ENCODE measurements at regions not wholly inside any gene's neighbourhood (a gene's known extent, or its start where the extent isn't known, plus 50 kb on each side); places are given as distances from the start of the nearest gene placed in this dataset.

DNA sequence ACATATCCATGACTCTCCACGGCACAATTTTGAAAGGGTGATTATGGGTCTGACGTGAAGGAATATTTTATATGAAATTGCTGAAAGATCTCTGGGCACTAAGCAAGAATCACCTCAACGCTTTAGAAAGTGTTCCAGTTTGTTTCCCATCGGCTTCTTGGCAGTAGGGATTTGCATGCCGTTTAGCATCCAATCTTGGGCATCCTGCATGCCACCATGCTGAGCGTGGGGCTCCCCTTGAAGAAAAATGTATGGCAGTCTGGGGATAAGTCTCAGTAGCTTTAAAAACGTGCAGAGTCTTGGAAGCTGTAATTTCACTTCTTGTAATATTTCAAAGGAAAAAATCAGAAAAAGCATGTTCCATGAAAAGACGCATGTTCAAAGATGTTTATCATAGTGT is 151.7 kb downstream of the DMRT2 start:
- no peak for DNase-seq (ENCODE audit: low read depth in 2 of 2)

DNA sequence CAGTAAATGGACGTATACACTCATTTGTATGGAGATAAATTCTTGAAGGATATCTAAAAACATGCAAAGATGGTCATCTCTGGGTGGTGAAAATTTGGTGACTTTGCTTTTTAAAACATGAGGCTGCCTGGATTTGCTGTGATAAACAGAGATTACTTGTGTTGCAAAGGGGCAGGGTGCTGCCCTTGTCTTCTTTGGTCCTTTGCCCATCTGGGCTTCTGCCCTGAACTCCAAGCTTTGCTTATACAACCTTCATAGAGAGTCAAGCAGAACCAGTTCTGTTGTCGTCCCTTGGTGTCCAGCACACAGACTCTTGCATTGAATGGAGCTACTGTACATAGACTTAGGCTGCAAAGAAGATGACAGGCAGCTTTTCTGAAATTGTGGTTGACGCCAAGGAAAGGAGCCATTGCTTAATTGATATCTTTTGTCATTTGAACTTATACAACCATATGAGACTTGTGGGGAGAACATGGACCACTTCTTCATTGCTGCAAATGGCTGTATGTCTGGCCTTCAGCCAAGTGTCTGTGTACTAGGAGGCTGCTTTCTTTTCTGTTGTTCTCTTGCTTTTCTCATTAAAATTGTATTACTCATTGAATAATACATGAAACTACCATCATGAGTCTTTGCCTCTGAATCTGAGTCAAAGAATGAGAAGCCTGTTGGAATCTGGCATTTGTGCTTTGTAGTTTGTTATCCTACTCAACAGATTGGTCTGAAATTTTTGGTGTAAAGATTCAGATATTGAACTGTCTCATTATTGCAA is 152.5 kb downstream of the DMRT2 start:
- no peak for DNase-seq (ENCODE audit: low read depth in 2 of 2)

DNA sequence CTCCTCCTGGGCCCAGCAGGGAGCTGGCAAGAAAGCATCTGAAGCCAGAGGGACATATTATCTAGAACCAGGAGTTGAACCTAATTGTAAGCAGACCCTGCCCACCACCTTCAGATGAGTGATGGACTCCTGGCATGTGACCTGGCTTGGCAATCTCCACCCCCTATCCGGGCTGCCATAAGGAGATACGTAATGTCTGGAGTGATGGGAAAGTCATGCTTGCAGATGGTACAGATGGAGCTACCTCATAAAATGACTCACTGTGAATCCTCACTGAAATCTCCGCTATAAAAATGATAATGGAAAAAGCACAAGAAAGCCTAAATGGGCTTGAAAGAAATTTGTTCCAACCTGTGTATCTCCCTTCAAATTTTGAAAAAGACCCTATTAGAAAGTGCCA is 157.5 kb downstream of the DMRT2 start:
- no peak for DNase-seq (ENCODE audit: low read depth in 2 of 2)

DNA sequence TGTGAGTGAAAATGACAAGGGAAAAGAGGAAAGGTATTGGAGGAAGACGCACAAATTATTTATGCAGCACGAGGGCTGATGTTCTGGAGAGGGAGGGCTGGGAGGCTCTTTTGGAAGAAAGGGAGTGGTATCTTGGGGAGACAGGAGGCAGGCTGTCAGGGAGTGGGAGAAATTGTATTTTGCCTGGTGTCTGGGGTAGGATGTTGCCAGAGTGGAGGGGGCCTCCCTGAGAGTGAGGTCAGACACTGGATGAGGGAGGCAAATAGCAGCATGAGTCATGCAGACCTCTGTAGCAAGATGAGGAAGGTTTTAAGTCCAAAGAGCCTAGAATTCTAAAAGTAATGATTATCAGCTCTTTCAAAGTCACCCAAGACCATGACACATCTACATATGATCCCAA is 158.0 kb downstream of the DMRT2 start:
- DNase-seq (ENCODE audit: low read depth in 2 of 2): no peak

DNA sequence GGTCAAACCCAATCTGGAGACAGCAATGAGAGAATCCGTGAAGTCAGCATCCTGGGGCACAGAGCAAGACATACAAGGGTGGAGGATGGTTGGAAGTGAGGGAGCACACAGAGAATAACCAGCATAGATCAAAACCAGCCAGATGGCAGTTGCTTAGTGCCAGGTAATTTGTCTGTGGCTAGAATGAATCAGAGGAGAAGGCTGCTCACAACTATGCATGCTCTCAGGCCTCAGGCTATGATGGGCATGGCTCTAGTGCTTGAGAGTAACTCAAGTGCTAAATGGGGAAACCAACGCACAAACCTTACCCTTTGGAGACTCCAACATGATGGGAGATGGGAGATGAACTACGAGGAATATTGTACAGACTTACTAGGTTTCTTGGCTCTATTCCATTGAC is 160.8 kb downstream of the DMRT2 start:
- no peak for DNase-seq (ENCODE audit: low read depth in 2 of 2)

DNA sequence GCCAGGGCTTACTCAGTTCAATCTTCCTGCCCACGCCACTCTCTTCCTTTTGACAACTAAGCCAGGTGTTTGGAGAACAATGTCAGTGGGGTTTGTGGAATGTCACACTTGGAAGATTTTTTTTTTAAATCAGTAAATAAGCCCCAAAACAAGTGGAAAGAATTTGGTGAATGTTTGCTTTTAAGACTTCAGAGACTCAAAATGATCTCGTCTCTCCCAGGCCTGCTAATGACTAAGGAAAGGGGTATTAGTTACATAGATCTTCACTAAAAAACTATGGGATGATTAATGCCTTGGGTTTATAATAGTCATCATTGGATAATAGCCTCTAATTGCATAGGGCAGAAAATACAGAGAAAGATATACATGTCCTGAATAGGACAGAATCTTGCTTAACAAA is 166.4 kb downstream of the DMRT2 start:
- DNase-seq (ENCODE audit: low read depth in 2 of 2): no peak

DNA sequence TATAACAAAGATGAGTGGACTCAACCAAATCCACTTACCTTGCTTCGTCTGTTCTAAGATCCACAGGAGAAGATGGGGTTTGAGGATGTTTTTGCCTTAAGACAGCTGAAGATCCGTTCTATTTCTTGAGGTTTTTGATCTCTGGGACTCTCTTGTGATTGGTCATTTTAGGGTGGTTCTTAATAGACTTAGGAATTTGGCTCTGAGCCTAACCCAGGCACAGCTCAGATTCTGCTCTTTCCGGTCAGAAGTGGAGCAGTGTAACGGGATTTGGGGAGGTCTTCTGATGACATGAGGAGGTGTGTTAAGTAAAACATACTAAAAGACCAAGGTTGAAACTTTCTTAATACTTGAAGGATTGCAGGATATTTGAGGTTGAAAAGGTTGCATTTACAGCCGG is 166.9 kb downstream of the DMRT2 start:
- no peak for DNase-seq (ENCODE audit: low read depth in 2 of 2)

DNA sequence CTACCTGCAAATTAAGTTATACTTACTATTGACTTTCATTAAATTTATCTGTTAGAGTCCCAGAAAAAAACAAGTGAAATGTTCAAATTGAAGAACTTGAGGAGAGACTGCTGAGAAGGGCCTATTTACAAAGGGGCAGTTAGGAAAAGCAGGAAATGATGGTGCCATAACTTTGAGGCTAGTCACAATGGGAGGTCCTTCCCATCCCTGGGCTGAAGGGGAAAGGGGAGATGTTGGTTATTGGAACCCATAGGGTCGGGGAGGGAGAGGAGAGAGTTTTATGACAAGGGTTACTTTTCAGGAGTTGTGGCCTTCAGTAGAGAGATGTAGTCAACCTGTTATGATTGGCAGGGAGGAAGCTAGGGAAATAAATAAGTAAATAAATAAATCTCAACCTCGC is 169.1 kb downstream of the DMRT2 start:
- no peak for DNase-seq (ENCODE audit: low read depth in 2 of 2)

DNA sequence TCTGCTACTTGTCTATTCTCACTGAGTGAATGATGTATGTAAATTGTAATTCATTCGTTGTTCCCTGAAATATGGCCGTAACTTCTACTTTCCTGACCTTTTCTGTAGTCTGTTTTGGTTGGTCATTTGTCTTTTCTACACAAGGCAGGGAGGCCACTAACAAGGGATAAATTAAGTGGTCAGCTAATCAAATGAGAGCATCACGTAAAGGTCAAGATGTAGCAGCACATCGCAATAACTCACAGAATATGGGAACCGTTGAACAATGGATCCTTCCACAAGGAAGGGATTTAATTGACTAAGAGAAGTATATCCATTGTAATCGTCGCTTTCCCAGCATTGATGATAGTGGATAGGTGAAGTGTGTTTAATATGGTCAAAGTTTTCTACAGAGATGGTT is 171.1 kb downstream of the DMRT2 start:
- no peak for DNase-seq (ENCODE audit: low read depth in 2 of 2)

DNA sequence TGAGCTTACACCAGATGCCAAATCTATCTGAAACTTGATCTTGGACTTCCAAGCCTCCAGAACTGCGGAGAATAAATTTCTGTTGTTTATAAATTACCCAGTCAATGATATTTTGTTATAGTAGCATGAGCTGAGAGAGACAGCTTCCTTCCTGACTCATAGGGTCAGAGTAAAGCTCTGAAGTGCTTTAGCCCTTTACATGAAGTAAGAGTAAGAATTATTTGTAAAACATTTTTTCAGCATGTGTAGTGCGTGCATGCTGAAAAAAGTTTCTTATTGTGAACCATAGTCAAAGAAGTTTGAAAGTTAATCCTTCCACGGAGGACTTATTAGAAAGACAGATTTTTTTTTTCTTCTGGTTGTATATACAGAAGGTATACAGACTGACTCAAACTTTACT is 172.4 kb downstream of the DMRT2 start:
- DNase-seq (ENCODE audit: low read depth in 2 of 2): no peak

DNA sequence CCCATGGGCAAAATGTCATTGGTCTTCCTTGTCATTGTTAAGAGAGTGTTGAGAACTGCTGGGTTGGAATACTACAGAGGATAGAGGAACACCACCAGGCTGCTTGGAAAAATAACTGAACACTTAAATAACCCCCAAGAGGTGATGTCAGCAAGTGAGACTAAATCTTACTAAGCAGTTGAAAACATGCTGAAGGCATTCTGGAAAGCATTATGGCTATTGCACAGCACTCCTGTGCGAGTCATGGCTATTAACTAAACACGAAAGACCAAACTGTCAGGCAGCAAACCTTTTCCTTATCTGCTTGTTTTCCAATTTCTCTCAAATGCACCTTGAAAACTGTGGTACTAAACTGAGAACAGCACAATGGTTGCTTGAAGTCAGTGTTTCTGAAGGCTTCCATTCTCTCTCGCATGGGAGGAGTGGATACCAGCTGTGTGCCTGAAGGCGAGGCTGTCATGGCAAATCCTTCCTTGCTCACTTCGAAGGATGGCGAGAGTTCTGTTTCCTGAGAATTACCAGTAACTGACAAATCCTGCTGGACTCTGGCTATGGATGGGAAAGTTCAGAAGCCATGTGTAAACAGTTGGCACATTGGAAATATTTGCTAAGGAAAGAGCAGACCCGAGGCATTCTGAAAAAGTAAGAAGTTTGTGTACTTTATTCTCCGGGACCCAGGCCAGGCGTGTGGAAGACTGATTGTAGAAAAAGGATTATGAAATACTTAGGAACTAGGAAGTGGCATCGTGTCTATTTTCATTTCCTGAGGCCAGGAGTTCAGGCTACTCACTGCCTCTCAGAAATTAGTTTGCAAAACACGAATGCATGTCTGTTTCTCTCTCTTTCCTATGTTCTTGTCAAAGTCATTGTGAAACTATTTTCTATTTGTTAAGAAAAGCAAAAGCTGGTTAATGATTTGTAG is 182.1 kb downstream of the DMRT2 start:
- DNase-seq (ENCODE audit: low read depth in 2 of 2): no peak

DNA sequence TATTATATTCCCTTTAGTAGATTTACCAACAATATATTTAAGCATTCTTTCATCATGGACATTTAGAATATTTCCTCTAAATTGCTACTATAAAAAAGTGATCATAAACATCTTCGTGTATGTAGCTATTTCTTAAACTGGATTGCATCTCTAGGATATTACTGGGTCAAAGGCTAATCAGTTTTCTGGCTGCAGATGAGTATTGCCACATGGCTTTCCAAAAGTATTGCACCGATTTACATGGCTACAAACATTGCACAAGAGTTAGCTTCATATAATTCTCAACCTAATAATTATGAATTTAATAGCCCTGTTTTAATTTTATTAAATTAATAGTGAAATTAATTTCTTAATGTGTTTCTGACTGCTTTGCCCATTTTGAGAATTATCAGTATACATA is 183.4 kb downstream of the DMRT2 start:
- no peak for DNase-seq (ENCODE audit: low read depth in 2 of 2)

DNA sequence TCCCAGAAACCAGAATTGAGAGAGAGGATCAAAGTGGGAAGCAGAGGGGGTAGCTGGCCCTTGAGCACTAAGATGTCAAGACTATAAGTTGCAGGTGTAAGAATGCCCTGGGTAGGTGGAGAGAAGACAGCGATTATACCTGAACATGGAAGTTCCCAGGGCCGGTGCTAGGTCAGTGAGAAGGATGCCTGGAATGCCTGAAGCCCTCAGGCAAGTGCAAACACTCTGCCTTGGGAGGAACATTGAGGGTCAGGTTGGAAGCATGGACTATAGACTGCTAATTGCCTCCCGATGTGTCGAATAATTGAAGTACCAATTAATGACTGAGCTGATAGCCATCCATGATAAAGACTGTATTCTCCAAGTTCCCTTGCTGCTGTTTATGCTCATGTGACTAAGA is 185.5 kb downstream of the DMRT2 start:
- no peak for DNase-seq (ENCODE audit: low read depth in 2 of 2)

DNA sequence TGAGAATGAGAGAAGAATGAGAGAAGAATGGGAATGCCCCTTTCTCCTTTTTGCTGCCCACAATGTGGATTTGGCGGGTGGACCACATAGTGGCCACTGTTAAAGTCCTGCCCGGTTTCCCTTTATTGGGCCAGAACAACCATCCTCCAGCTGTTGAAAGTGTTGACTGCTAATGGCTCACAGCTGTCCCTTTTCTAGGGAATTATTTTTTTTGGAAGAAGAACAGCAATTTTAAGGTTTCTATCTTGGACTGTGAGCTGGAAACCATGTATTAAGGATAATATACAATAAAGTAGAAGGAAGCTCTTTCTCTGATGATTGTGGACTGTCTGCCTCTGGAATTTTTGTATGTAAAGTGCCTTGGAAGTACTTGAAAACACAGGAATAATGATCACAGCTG is 185.9 kb downstream of the DMRT2 start:
- no peak for DNase-seq (ENCODE audit: low read depth in 2 of 2)

DNA sequence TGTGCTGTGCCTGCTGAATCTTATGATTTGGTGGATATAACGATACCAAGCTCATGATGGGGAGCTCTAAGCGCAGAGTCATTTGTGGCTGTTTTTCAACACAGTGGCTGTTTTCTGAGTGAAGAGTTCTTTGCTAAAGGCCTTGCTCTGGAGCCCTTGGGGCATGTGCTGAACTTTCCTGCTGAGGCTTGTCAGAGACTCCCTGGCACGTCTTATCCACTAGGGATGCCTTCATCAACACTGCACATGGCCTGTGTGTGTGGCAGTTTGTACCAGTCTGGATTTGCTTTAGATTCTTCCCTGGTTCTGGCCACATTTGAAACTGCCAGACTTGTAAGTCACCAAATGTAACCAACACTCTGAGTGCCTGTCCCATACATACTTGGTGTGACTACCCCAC is 188.2 kb downstream of the DMRT2 start:
- DNase-seq (ENCODE audit: low read depth in 2 of 2): no peak

DNA sequence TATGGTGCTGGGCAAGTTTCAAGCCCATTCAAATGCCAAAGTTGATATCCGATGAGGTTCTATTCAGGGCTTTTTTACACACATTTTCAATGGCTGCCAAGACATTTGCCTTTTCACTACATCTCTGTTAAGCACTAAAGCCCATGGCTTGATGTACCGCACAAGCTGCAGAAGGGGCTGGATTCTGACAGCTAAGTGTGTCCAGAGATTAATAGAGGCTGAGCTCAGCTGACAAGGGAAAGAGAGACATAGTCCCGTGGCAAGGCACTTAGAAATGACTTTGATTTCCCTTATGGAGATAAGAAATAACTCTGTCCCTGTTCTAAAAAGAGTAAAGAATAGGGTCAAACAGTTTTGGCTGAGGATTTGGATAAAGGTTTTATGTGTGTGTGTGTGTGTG is 198.6 kb downstream of the DMRT2 start:
- no peak for DNase-seq (ENCODE audit: low read depth in 2 of 2)

DNA sequence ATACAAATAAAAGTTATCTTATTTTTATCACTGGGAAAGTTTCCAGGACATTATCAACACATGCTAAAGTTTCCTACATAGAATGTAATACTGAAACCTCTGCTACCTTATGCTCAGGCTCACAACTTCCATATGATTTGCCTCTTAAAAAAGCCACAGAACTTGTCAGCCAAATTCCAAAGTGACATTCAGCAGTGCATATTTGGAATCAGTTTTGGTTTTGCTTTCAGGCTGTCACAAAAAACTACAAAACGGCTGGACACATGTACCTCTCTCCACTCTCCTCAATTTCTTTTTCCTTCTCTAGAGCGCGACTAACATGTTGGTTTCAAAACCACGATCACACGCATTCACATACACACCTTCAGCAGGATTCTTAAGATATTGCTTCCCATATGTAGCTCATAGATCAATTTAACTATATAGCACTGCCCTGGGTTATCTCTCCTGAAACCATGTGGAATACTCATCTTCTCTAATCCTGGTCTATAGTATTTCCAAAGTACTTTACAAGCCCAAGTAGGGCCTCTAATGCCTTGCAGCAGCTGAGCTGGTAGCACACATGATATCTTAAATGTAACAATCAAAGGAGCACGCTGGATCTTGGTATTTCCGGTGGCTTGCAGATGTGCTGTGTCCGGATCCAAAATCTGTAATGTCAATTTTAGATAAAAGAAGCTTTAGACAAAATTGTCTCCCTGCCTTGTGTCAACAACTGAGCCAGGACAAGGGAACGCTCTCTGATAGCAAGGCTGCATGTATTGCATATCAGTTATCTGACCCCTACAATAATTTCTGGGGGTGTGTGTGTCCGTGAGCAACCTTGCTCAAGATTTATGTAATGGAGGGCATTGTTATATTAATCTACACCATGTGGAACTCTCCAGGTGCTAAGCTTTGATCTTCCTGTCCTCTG is 203.2 kb downstream of the DMRT2 start:
- no peak for DNase-seq (ENCODE audit: low read depth in 2 of 2)

DNA sequence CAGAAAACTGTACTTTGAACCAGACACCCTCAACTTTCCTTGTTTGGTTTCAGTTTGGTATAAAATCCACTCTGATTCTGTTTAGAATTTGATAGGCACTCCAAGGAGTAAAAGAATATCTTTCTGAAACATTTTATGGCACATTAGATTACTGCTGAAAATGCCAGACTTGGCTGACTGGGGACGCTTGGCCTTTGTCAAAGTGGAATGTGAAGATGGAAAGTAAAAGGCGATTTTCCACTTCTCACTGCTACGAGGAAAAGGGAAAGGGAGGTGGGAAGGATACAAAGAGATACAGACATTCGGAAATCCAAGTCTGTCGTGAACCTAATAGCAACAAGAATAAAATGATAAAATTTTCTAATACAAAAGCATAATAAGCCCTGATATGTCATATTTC is 203.9 kb downstream of the DMRT2 start:
- no peak for DNase-seq (ENCODE audit: low read depth in 2 of 2)

DNA sequence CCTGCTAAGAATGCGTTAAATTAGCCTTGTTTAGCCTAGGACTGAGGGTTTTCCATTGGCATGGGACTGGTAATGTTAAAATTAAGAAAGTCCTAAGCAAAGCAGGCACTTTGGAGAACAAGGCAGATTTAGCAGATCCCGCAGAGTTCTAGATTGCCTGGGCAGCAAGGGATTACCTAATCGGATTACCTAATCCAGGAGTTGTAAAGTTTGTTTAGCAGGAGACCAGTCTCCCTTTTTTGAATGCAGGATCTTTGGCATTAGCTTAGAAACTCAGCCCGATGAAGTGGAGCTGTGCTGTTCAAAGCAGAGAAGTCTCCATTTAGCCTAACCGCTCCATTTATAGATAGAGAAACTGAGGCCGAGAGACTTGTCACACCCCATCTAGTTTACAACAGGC is 206.0 kb downstream of the DMRT2 start:
- no peak for DNase-seq (ENCODE audit: low read depth in 2 of 2)

DNA sequence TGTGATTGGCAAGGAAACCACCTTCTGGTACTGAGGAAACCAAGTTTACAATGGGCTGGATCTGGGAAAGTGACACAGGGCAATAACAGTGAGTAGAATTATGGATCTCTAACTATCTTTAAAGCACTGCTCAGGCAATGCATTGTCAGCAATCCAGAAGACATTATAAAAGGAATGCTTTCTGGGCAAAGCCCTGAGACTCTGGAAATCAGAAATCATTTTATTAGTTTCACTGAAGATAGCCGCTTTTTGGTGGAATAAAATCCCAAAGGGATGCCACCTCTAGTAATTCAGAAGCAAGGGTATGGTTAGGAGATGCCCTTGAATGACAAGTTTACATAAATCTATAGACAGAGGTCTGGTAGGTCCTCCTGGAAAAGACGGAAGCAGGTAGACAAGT is 211.1 kb downstream of the DMRT2 start:
- no peak for DNase-seq (ENCODE audit: low read depth in 2 of 2)

DNA sequence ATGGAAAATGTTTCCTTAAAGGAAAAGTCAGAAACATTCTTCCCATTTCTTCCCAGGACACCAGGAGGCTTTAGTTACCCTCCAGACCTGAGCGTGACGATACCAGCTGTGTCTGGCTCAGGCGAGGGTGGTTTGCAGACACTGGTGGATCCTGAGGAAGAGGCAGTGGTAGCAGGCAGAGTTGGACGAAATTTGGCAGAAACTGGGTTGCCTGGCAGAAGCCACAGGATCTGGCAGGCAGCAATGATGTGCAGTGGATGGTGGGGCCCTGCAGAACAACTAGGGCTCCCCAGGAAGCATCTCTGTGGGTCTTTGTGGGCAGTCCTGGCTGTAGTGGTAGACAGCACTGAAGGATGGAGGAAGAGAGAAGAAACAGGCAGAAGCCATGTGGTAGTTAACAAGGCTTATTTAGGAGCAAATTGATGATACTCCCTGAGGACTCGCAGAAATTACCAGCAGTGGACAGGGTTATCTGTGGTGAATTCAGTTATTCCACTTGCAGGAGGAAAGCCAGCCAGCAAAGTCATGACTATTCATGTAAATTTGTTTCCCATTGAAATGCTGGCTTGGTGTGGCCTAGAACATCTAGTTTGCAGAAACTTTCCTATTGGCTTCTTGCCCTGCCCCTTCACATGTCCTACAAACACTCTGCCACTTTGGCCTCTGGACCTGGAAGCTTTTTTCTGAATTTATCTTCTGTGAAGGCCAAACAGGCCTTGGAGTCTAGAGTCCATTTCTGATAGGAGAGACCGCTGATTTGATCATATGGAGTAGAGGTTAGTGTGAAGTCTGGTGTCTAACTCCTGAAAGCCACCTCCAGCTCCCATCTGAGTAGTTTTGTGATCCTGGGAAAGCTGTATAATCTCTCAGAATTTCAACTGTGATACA is 212.0 kb downstream of the DMRT2 start:
- no peak for DNase-seq (ENCODE audit: low read depth in 2 of 2)
